ENCODE measurements at regions not wholly inside any gene's neighbourhood (a gene's known extent, or its start where the extent isn't known, plus 50 kb on each side); places are given as distances from the start of the nearest gene placed in this dataset.

- TF ChIP-seq CTCF (conservative IDR thresholded peaks at IDR 0.05 in 1 of 2, IDR thresholded peaks at IDR 0.05 in 1 of 2; ENCODE audit: extremely low read depth in 1 of 2, insufficient read depth in 1 of 2, low read depth in 1 of 2, low read length in 2 of 2) (no peak), EZH2 (IDR thresholded peaks at IDR 0.05; ENCODE audit: borderline replicate concordance, low read length) (no peak)
These were observed 788.5 kb downstream of the MCTP2 start for GRCh38 chr15:95019907-95020306.
